Fibroblast of pulmonary artery (primary cell): ENCODE measurements at regions not wholly inside any gene's neighbourhood (a gene's known extent, or its start where the extent isn't known, plus 50 kb on each side); places are given as distances from the start of the nearest gene placed in this dataset.

Experiments
- DNase-seq: peaks from one replicate; pipeline ENCODE4 v3.0.0-alpha.2; 2010; ENCODE audit warnings: low read depth
- H3K4me3 ChIP-seq: replicated peaks from 2 replicates; pipeline ENCODE4 v1.5.1; 2011; ENCODE audit warnings: low read depth, mild to moderate bottlenecking, control low read depth, low read length, moderate library complexity
- CTCF ChIP-seq: IDR thresholded peaks from 2 replicates; pipeline ENCODE4 v1.5.1; 2011; ENCODE audit warnings: mild to moderate bottlenecking, control low read depth, low read length, inconsistent platforms; ENCODE audit errors: missing control alignments

- no peak overlapping the region for H3K4me3 ChIP-seq
- DNase-seq: no peak
- TF ChIP-seq CTCF: no peak
Measured at GRCh38 chr20:58144096-58144495, 84.4 kb downstream of the ANKRD60 start.

- no peak for DNase-seq
- H3K4me3 ChIP-seq: no peak overlapping the region
- TF ChIP-seq CTCF: no peak
Measured at GRCh38 chr20:58143531-58143930, 84.9 kb downstream of the ANKRD60 start.

- H3K4me3 ChIP-seq: no peak overlapping the region
- DNase-seq: no peak
- no peak for TF ChIP-seq CTCF
Measured at GRCh38 chr20:58142843-58143185, 85.6 kb downstream of the ANKRD60 start.

- H3K4me3 ChIP-seq: no peak overlapping the region
- DNase-seq: no peak
- TF ChIP-seq CTCF: no peak
Measured at GRCh38 chr20:58141971-58142842, 86.2 kb downstream of the ANKRD60 start.

GRCh38 chr20:58141496-58141895 is 87.0 kb downstream of the ANKRD60 start:
- no peak for TF ChIP-seq CTCF
- no peak for DNase-seq
- H3K4me3 ChIP-seq: no peak overlapping the region

DNA sequence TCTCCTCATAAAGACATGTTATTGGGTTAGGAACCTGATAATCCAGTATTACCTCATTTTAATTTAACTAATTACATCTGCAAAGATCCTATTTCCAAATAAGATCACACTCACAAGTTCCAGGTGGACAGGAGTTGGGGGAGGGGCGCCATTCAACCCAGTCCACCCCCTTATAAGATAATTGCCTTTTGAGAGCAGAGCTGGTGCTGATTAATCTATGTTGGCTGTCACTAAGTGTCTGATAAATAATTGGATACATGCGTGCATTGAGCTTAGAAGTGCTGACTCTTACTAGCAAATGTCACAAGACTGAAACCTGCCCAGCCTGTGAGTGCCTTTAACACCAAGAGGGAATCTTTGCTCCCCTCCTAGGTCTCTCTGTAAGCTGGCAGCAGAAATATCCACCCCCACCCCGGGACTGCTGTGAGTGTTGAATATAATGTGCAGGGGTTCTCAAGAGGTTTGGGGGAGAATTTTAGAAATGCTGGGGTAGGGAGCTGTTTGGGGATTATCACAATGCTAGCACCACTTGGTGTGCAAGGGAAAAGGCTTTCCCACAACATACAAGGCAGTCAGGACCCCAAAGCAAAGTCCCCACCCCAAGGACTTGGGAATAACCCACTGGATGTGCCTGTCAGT is 87.5 kb downstream of the ANKRD60 start:
- TF ChIP-seq CTCF: no peak
- no peak for DNase-seq
- no peak overlapping the region for H3K4me3 ChIP-seq
